ENCODE measurements at regions not wholly inside any gene's neighbourhood (a gene's known extent, or its start where the extent isn't known, plus 50 kb on each side); places are given as distances from the start of the nearest gene placed in this dataset.

GRCh38 chr10:128465697-128466096 lies 339.5 kb upstream of the MKI67 start:
- no peak for DNase-seq (ENCODE audit: insufficient read length, low spot score)
- FAIRE-seq: no peak
- no peak for TF ChIP-seq POLR2A (IDR thresholded peaks at IDR 0.05; ENCODE audit: low read depth, low read length)

GRCh38 chr10:128466831-128467371 lies 340.7 kb upstream of the MKI67 start:
- no peak for TF ChIP-seq POLR2A (IDR thresholded peaks at IDR 0.05; ENCODE audit: low read depth, low read length)
- FAIRE-seq (no peak), DNase-seq (ENCODE audit: insufficient read length, low spot score) (no peak)

- DNase-seq (ENCODE audit: insufficient read length, low spot score) (no peak), FAIRE-seq (no peak)
- TF ChIP-seq POLR2A (IDR thresholded peaks at IDR 0.05; ENCODE audit: low read depth, low read length): no peak
These were observed 342.2 kb upstream of the MKI67 start for GRCh38 chr10:128468462-128468861.

- no peak for TF ChIP-seq POLR2A (IDR thresholded peaks at IDR 0.05; ENCODE audit: low read depth, low read length)
- no peak for FAIRE-seq
- no peak for DNase-seq (ENCODE audit: insufficient read length, low spot score)
These were observed 343.3 kb upstream of the MKI67 start for GRCh38 chr10:128469515-128469914.

GRCh38 chr10:128470321-128470965 lies 344.2 kb upstream of the MKI67 start:
- TF ChIP-seq POLR2A (IDR thresholded peaks at IDR 0.05; ENCODE audit: low read depth, low read length): no peak
- FAIRE-seq (no peak), DNase-seq (ENCODE audit: insufficient read length, low spot score) (no peak)

- no peak for TF ChIP-seq POLR2A (IDR thresholded peaks at IDR 0.05; ENCODE audit: low read depth, low read length)
- DNase-seq (ENCODE audit: insufficient read length, low spot score) (no peak), FAIRE-seq (no peak)
These were observed 344.9 kb upstream of the MKI67 start for GRCh38 chr10:128471151-128471550.

GRCh38 chr10:128472196-128472595 lies 346.0 kb upstream of the MKI67 start:
- FAIRE-seq (no peak), DNase-seq (ENCODE audit: insufficient read length, low spot score) (no peak)
- no peak for TF ChIP-seq POLR2A (IDR thresholded peaks at IDR 0.05; ENCODE audit: low read depth, low read length)

GRCh38 chr10:128473396-128473795 lies 347.2 kb upstream of the MKI67 start:
- no peak for FAIRE-seq

GRCh38 chr10:128473911-128474310 lies 347.7 kb upstream of the MKI67 start:
- DNase-seq (ENCODE audit: insufficient read length, low spot score): no peak
- no peak for FAIRE-seq

More at GRCh38 chr10:128473396-128473795, 347.2 kb upstream of the MKI67 start:
- DNase-seq (ENCODE audit: insufficient read length, low spot score): no peak
- TF ChIP-seq POLR2A (IDR thresholded peaks at IDR 0.05; ENCODE audit: low read depth, low read length): no peak

GRCh38 chr10:128474571-128474970 lies 348.3 kb upstream of the MKI67 start:
- no peak for TF ChIP-seq POLR2A (IDR thresholded peaks at IDR 0.05; ENCODE audit: low read depth, low read length)
- DNase-seq (ENCODE audit: insufficient read length, low spot score): no peak
- no peak for FAIRE-seq

More at GRCh38 chr10:128473911-128474310, 347.7 kb upstream of the MKI67 start:
- no peak for TF ChIP-seq POLR2A (IDR thresholded peaks at IDR 0.05; ENCODE audit: low read depth, low read length)

GRCh38 chr10:128475686-128476367 lies 349.6 kb upstream of the MKI67 start:
- TF ChIP-seq POLR2A (IDR thresholded peaks at IDR 0.05; ENCODE audit: low read depth, low read length): no peak
- no peak for DNase-seq (ENCODE audit: insufficient read length, low spot score)
- FAIRE-seq: no peak

GRCh38 chr10:128476368-128476725 lies 350.1 kb upstream of the MKI67 start:
- no peak for TF ChIP-seq POLR2A (IDR thresholded peaks at IDR 0.05; ENCODE audit: low read depth, low read length)
- FAIRE-seq (no peak), DNase-seq (ENCODE audit: insufficient read length, low spot score) (no peak)

- FAIRE-seq: no peak
- DNase-seq (ENCODE audit: insufficient read length, low spot score): no peak
- TF ChIP-seq POLR2A (IDR thresholded peaks at IDR 0.05; ENCODE audit: low read depth, low read length): no peak
These were observed 350.6 kb upstream of the MKI67 start for GRCh38 chr10:128476845-128477244.

- no peak for FAIRE-seq
- TF ChIP-seq POLR2A (IDR thresholded peaks at IDR 0.05; ENCODE audit: low read depth, low read length): no peak
These were observed 354.4 kb upstream of the MKI67 start for GRCh38 chr10:128480601-128481000.

More at GRCh38 chr10:128480601-128481000, 354.4 kb upstream of the MKI67 start:
- no peak for DNase-seq (ENCODE audit: insufficient read length, low spot score)

Measured in H54 (cell line).